ENCODE measurements at regions not wholly inside any gene's neighbourhood (a gene's known extent, or its start where the extent isn't known, plus 50 kb on each side); places are given as distances from the start of the nearest gene placed in this dataset.

DNA sequence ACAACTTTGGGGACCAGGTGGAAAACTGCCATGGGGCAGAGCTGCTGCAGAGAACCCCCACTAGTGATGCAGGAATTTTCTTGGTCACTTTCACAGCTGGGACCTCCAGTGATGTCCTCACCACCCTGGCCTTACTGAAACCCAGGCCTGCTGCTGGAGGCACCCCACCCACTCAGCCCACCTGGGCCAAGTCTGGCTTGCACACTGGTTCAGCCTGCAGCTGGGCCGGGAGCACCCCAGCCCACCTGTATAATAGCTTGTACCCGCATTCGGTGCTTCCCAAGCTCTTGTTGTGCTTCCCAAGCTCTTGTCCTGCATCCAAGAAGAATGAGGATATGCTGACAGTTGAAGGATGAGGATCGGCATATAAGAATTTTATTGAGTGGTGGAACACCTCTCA lies 86.4 kb upstream of the ZMAT1 start:
- H3K18ac ChIP-seq (ENCODE audit: insufficient read length, low read depth, low read length), result no peak overlapping the region
- no peak overlapping the region for H3K4ac ChIP-seq (ENCODE audit: low read depth, low read length)
- no peak overlapping the region for H3K14ac ChIP-seq (ENCODE audit: insufficient read depth, low read length)
- no peak overlapping the region for H2BK15ac ChIP-seq (ENCODE audit: low read depth, low read length)
- DNase-seq, result no peak
- H4K91ac ChIP-seq (ENCODE audit: insufficient read length, low read depth, low read length), result no peak overlapping the region
- H3K4me2 ChIP-seq (ENCODE audit: insufficient read depth, insufficient read length, low read length), result no peak overlapping the region
- no CpG with 5 or more reads among the region's 4 CpGs for WGBS (ENCODE audit: extremely low coverage, insufficient read length, low lambda C conversion rate)
- H3K27me3 ChIP-seq (ENCODE audit: insufficient read depth, low read length), result no peaks in the 10 kb centered on the region
- H2BK5ac ChIP-seq (ENCODE audit: insufficient read length, low read length), result no peak overlapping the region
- Mint-ChIP-seq H3K4me3 (no peak overlapping the region), H3K36me3 (ENCODE audit: insufficient read depth in 1 of 3, low read depth in 3 of 3) (peaks cover 8 to 16% (median 13%) of the 10 kb centered on the region in 3 experiments; a peak in 6 of 7 replicates), H3K27me3 (ENCODE audit: low read depth) (peaks cover 1% of the 10 kb centered on the region), H3K9me3 (peaks cover 77 to 84% of the 10 kb centered on the region in 2 experiments), H3K4me1 (no peaks in the 10 kb centered on the region), H3K27ac (no peak overlapping the region)
- H3K4me1 ChIP-seq (ENCODE audit: insufficient read depth, low read length), result no peaks in the 10 kb centered on the region
- H2AFZ ChIP-seq (ENCODE audit: low read length), result no peak overlapping the region
- no peak overlapping the region for H4K5ac ChIP-seq (ENCODE audit: insufficient read length, low read depth, low read length)
- H3K79me1 ChIP-seq (ENCODE audit: insufficient read depth, low read depth, low read length, poor library complexity, severe bottlenecking), result no peaks in the 10 kb centered on the region
- no peaks in the 10 kb centered on the region for H3K79me2 ChIP-seq (ENCODE audit: insufficient read depth, low read length)
- no peak overlapping the region for H3T11ph ChIP-seq (ENCODE audit: low read length)
- no peak overlapping the region for H3K27ac ChIP-seq (ENCODE audit: insufficient read length, low read depth, low read length)
- no peak overlapping the region for H2BK20ac ChIP-seq (ENCODE audit: low read depth, low read length, poor library complexity, severe bottlenecking)
- H3K9ac ChIP-seq (ENCODE audit: extremely low read depth, insufficient read length, low read length), result no peak overlapping the region
- H2BK120ac ChIP-seq (ENCODE audit: low read depth, low read length, poor library complexity, severe bottlenecking), result no peak overlapping the region
- peaks cover 38% of the 10 kb centered on the region for H3K9me3 ChIP-seq (ENCODE audit: control insufficient read depth, low read depth, low read length)
- no peak overlapping the region for H4K8ac ChIP-seq (replicated peaks; ENCODE audit: insufficient read length, low read depth, low read length)
- H2AK5ac ChIP-seq (ENCODE audit: insufficient read length, low read length), result no peak overlapping the region
- no peaks in the 10 kb centered on the region for H3K23me2 ChIP-seq (ENCODE audit: insufficient read length, low read depth, low read length, poor library complexity, severe bottlenecking)
- H3K56ac ChIP-seq (ENCODE audit: insufficient read length, low read depth, low read length), result no peak overlapping the region
- no peak overlapping the region for H2BK12ac ChIP-seq (ENCODE audit: insufficient read length, low read depth, low read length)
- no peak overlapping the region for H3K23ac ChIP-seq (ENCODE audit: insufficient read length, low read depth, low read length)
- TF ChIP-seq, protein P1, sequence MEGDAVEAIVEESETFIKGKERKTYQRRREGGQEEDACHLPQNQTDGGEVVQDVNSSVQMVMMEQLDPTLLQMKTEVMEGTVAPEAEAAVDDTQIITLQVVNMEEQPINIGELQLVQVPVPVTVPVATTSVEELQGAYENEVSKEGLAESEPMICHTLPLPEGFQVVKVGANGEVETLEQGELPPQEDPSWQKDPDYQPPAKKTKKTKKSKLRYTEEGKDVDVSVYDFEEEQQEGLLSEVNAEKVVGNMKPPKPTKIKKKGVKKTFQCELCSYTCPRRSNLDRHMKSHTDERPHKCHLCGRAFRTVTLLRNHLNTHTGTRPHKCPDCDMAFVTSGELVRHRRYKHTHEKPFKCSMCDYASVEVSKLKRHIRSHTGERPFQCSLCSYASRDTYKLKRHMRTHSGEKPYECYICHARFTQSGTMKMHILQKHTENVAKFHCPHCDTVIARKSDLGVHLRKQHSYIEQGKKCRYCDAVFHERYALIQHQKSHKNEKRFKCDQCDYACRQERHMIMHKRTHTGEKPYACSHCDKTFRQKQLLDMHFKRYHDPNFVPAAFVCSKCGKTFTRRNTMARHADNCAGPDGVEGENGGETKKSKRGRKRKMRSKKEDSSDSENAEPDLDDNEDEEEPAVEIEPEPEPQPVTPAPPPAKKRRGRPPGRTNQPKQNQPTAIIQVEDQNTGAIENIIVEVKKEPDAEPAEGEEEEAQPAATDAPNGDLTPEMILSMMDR (conservative IDR thresholded peaks at IDR 0.05), result no peak
- H4K20me1 ChIP-seq (ENCODE audit: control insufficient read depth, insufficient read depth, insufficient read length), result no peaks in the 10 kb centered on the region

Measured in H9 (cell line).